ENCODE measurements at regions not wholly inside any gene's neighbourhood (a gene's known extent, or its start where the extent isn't known, plus 50 kb on each side); places are given as distances from the start of the nearest gene placed in this dataset.
"Not testable (repeated sequence)": the region's sequence is repeated elsewhere in the genome, so short reads cannot be mapped to it uniquely, and the experiment has no call there.

- Histone ChIP-seq H3K79me2 (ENCODE audit: control insufficient read depth, low read length) (no peaks in the 10 kb centered on the region), H3K9me2 (replicated peaks; ENCODE audit: control insufficient read depth, low read length) (no peaks in the 10 kb centered on the region), H3F3A (ENCODE audit: control insufficient read depth, insufficient read depth) (no peaks in the 10 kb centered on the region), H3K4me2 (ENCODE audit: low read length) (no peak overlapping the region), H3K4me1 (ENCODE audit: control insufficient read depth, low read length) (no peaks in the 10 kb centered on the region), H3K4me3 (ENCODE audit: low read length) (no peak overlapping the region), H3K27ac (ENCODE audit: low read depth, low read length) (no peak overlapping the region), H3K36me3 (ENCODE audit: control insufficient read depth, low read length) (no peaks in the 10 kb centered on the region), H3K9me3 (ENCODE audit: control insufficient read depth, insufficient read depth, low read length) (no peaks in the 10 kb centered on the region), H3K27me3 (ENCODE audit: control insufficient read depth, low read length) (no peaks in the 10 kb centered on the region), H4K20me1 (ENCODE audit: control insufficient read depth, insufficient read depth, low read depth, low read length) (no peaks in the 10 kb centered on the region)
- TF ChIP-seq EZH2phosphoT487 (IDR thresholded peaks at IDR 0.05; ENCODE audit: borderline replicate concordance, low read length) (no peak), CTCF (IDR thresholded peaks at IDR 0.05; ENCODE audit: low read depth, low read length, poor library complexity, severe bottlenecking) (no peak)
Measured at GRCh38 chr4:27123769-27124124, 263.1 kb downstream of the STIM2 start.

GRCh38 chr4:27126895-27127294 is 266.3 kb downstream of the STIM2 start:
- H3K9me2 ChIP-seq (replicated peaks; ENCODE audit: control insufficient read depth, low read length); H4K20me1 ChIP-seq (ENCODE audit: control insufficient read depth, insufficient read depth, low read depth, low read length); H3K27me3 ChIP-seq (ENCODE audit: control insufficient read depth, low read length); H3K4me3 ChIP-seq (ENCODE audit: low read length); H3K79me2 ChIP-seq (ENCODE audit: control insufficient read depth, low read length); H3K4me2 ChIP-seq (ENCODE audit: low read length); H3K27ac ChIP-seq (ENCODE audit: low read depth, low read length); H3K4me1 ChIP-seq (ENCODE audit: control insufficient read depth, low read length); H3K9me3 ChIP-seq (ENCODE audit: control insufficient read depth, insufficient read depth, low read length); H3K36me3 ChIP-seq (ENCODE audit: control insufficient read depth, low read length); H3F3A ChIP-seq (ENCODE audit: control insufficient read depth, insufficient read depth): not testable (repeated sequence)

DNA sequence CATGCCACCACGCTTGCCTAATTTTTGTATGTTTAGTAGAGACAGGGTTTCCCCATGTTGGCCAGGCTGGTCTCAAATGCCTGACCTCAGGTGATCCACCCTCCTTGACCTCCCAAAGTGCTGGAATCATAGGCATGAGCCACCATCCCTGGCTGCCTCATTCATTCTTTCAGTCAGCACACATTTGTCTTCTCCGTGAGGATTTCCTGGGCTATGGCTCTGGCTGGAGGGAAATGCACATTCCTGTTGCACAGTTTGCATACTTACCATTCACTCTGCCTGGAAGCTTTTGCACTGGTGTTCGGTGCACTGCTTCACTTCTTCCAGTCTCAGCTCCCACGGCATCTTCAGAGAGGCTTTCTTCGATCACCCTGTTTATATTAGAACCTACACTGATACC is 267.8 kb downstream of the STIM2 start:
- Histone ChIP-seq H3K36me3 (ENCODE audit: control insufficient read depth, low read length) (no peaks in the 10 kb centered on the region), H3K9me3 (ENCODE audit: control insufficient read depth, insufficient read depth, low read length) (peaks cover under 1% of the 10 kb centered on the region; the same call in 1 of the 2 replicates), H3K4me2 (ENCODE audit: low read length) (no peak overlapping the region), H3K27me3 (ENCODE audit: control insufficient read depth, low read length) (no peaks in the 10 kb centered on the region), H3K4me3 (ENCODE audit: low read length) (no peak overlapping the region), H3F3A (ENCODE audit: control insufficient read depth, insufficient read depth) (no peaks in the 10 kb centered on the region), H3K4me1 (ENCODE audit: control insufficient read depth, low read length) (no peaks in the 10 kb centered on the region), H3K79me2 (ENCODE audit: control insufficient read depth, low read length) (no peaks in the 10 kb centered on the region), H3K9me2 (replicated peaks; ENCODE audit: control insufficient read depth, low read length) (no peaks in the 10 kb centered on the region), H3K27ac (ENCODE audit: low read depth, low read length) (no peak overlapping the region), H4K20me1 (ENCODE audit: control insufficient read depth, insufficient read depth, low read depth, low read length) (no peaks in the 10 kb centered on the region)
- TF ChIP-seq EZH2phosphoT487 (IDR thresholded peaks at IDR 0.05; ENCODE audit: borderline replicate concordance, low read length) (no peak), CTCF (IDR thresholded peaks at IDR 0.05; ENCODE audit: low read depth, low read length, poor library complexity, severe bottlenecking) (no peak)

DNA sequence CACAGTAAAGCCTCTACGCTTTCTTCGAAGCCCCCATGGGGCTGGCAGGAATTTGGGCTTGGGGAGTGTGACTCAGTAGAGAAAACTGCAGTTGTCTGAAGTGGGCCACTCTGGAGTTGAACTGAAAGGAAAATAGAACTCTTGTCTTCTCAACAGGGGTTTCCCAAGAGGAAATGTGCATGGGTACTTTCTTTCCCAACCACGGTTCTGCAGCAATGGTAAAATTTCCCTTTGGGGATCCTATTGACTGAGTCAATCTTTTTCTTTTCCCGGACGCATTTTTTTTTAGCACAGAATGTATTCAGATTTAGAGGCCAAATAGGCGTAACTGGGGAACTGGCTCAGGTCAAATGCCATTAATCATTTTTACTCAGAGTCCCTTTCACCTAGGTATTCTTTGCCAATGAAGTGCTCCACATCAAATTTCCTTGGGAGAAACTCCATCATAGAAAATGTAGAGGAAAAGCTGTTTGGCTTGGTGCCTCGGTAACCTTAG is 269.3 kb downstream of the STIM2 start:
- Histone ChIP-seq H3K9me3 (ENCODE audit: control insufficient read depth, insufficient read depth, low read length) (peaks cover 6% of the 10 kb centered on the region; the same call in 1 of the 2 replicates), H3F3A (ENCODE audit: control insufficient read depth, insufficient read depth) (no peaks in the 10 kb centered on the region), H3K27ac (ENCODE audit: low read depth, low read length) (no peak overlapping the region), H3K36me3 (ENCODE audit: control insufficient read depth, low read length) (no peaks in the 10 kb centered on the region), H4K20me1 (ENCODE audit: control insufficient read depth, insufficient read depth, low read depth, low read length) (no peaks in the 10 kb centered on the region), H3K9me2 (replicated peaks; ENCODE audit: control insufficient read depth, low read length) (no peaks in the 10 kb centered on the region), H3K4me1 (ENCODE audit: control insufficient read depth, low read length) (no peaks in the 10 kb centered on the region), H3K4me2 (ENCODE audit: low read length) (no peak overlapping the region), H3K27me3 (ENCODE audit: control insufficient read depth, low read length) (no peaks in the 10 kb centered on the region), H3K79me2 (ENCODE audit: control insufficient read depth, low read length) (no peaks in the 10 kb centered on the region), H3K4me3 (ENCODE audit: low read length) (no peak overlapping the region)
- TF ChIP-seq EZH2phosphoT487 (IDR thresholded peaks at IDR 0.05; ENCODE audit: borderline replicate concordance, low read length), result no peak
- no peak for TF ChIP-seq CTCF (IDR thresholded peaks at IDR 0.05; ENCODE audit: low read depth, low read length, poor library complexity, severe bottlenecking)

Data from DOHH2 (cell line).